Stomach (tissue), 4 donors: ENCODE measurements at regions not wholly inside any gene's neighbourhood (a gene's known extent, or its start where the extent isn't known, plus 50 kb on each side); places are given as distances from the start of the nearest gene placed in this dataset.

ENCODE experiments used
- CTCF ChIP-seq, 7 experiments: fragments of 450-650 bp in 4 of 7; fragments of 200-600 bp in 3 of 7; sonication (generic) in 3 of 7; IDR thresholded peaks; one replicate each; pipeline ENCODE4 v1.5.1; 2016 to 2019; ENCODE audit warnings: antibody characterized with exemption in 7 of 7, control low read depth in 2 of 7, mild to moderate bottlenecking in 1 of 7
- POLR2A ChIP-seq, 4 donors: fragments of 450-650 bp; IDR thresholded peaks; one replicate each; pipeline ENCODE4 v1.6.1; 2016; ENCODE audit warnings: antibody characterized with exemption in 4 of 4, control low read depth in 2 of 4, mild to moderate bottlenecking in 1 of 4, moderate library complexity in 1 of 4
- POLR2AphosphoS5 ChIP-seq, 3 donors: sonication (generic); formaldehyde crosslinking; IDR thresholded peaks; one replicate each; pipeline ENCODE4 v1.6.1; 2016; ENCODE audit warnings: antibody characterized with exemption in 3 of 3

GRCh38 chr1:190847166-190847565, 369.5 kb upstream of the BRINP3 start:
- no peak for TF ChIP-seq POLR2A (IDR thresholded peaks at IDR 0.05)
- no peak for TF ChIP-seq POLR2AphosphoS5 (IDR thresholded peaks at IDR 0.05)
- no peak for TF ChIP-seq CTCF (IDR thresholded peaks at IDR 0.05)
